GM23338 (cell line): ENCODE measurements at regions not wholly inside any gene's neighbourhood (a gene's known extent, or its start where the extent isn't known, plus 50 kb on each side); places are given as distances from the start of the nearest gene placed in this dataset.
A peak's percentile ranks its signal among the peaks of the same experiment; 100 is the strongest.
"Not testable (repeated sequence)": the region's sequence is repeated elsewhere in the genome, so short reads cannot be mapped to it uniquely, and the experiment has no call there.

Experiments used
- ATAC-seq: fragments of 200-7000 bp; cut with Tn5 transposase; 3 replicates; pipeline ENCODE4 v1.9.1; 2020
- DNase-seq: peaks from one replicate; pipeline ENCODE4 v3.0.0-alpha.2; 2015; ENCODE audit warnings: low spot score
- H2AFZ ChIP-seq: fragments of 200-600 bp; sonication (generic); 2 replicates; pipeline ENCODE4 v1.8.0; 2016; ENCODE audit warnings: antibody characterized with exemption, mild to moderate bottlenecking, moderate library complexity
- H3F3A ChIP-seq: fragments of 200-600 bp; sonication (generic); replicated peaks from 2 replicates; pipeline ENCODE4 v1.8.0; 2017; ENCODE audit warnings: antibody characterized with exemption, mixed run types, low read depth
- H3K27ac ChIP-seq: fragments of 200-600 bp; sonication (generic); 2 replicates; pipeline ENCODE4 v1.6.1; 2016; ENCODE audit warnings: low read depth
- H3K27me3 ChIP-seq: fragments of 200-600 bp; sonication (generic); 2 replicates; pipeline ENCODE4 v1.8.0; 2016; ENCODE audit warnings: mild to moderate bottlenecking, mixed run types, moderate library complexity; ENCODE audit not compliant: insufficient read depth
- H3K36me3 ChIP-seq: fragments of 200-600 bp; sonication (generic); 2 replicates; pipeline ENCODE4 v1.8.0; 2016; ENCODE audit warnings: mild to moderate bottlenecking; ENCODE audit not compliant: insufficient read depth
- H3K4me1 ChIP-seq: fragments of 200-600 bp; sonication (generic); 2 replicates; pipeline ENCODE4 v1.8.0; 2016; ENCODE audit warnings: mild to moderate bottlenecking, moderate library complexity; ENCODE audit not compliant: insufficient read depth
- H3K4me2 ChIP-seq: fragments of 200-600 bp; sonication (generic); 2 replicates; pipeline ENCODE4 v1.7.1; 2017; ENCODE audit warnings: mixed run types
- H3K4me3 ChIP-seq: fragments of 200-600 bp; sonication (generic); 2 replicates; pipeline ENCODE4 v1.6.1; 2016; ENCODE audit warnings: mixed run types
- H3K79me2 ChIP-seq: fragments of 200-600 bp; sonication (generic); replicated peaks from 2 replicates; pipeline ENCODE4 v1.8.0; 2017; ENCODE audit warnings: mild to moderate bottlenecking; ENCODE audit not compliant: insufficient read depth
- H3K9me2 ChIP-seq: fragments of 200-600 bp; sonication (generic); 2 replicates; pipeline ENCODE4 v1.8.0; 2017; ENCODE audit not compliant: insufficient read depth
- H4K20me1 ChIP-seq: fragments of 200-600 bp; sonication (generic); replicated peaks from 2 replicates; pipeline ENCODE4 v1.8.0; 2017; ENCODE audit warnings: mild to moderate bottlenecking; ENCODE audit not compliant: insufficient read depth
- H3K27ac Mint-ChIP-seq: 2 replicates; pipeline ENCODE4 v1.8.0; 2020; ENCODE audit warnings: inconsistent platforms, mild to moderate bottlenecking, moderate library complexity, mixed read lengths
- H3K27me3 Mint-ChIP-seq: 3 replicates; pipeline ENCODE4 v1.8.0; 2022; ENCODE audit warnings: low read depth, mild to moderate bottlenecking, moderate library complexity, mixed read lengths, inconsistent platforms; ENCODE audit not compliant: insufficient read depth, poor library complexity
- H3K36me3 Mint-ChIP-seq: 3 replicates; pipeline ENCODE4 v1.8.0; 2021; ENCODE audit warnings: low read depth, mild to moderate bottlenecking, inconsistent platforms, moderate library complexity, mixed read lengths
- H3K4me1 Mint-ChIP-seq: 3 replicates; pipeline ENCODE4 v1.8.0; 2020; ENCODE audit warnings: mild to moderate bottlenecking, inconsistent platforms, mixed read lengths
- H3K4me3 Mint-ChIP-seq: 3 replicates; pipeline ENCODE4 v1.8.0; 2021; ENCODE audit warnings: moderate library complexity, mild to moderate bottlenecking, inconsistent platforms, mixed read lengths
- H3K9me3 Mint-ChIP-seq: 3 replicates; pipeline ENCODE4 v1.8.0; 2020; ENCODE audit warnings: moderate library complexity, mild to moderate bottlenecking, inconsistent platforms, mixed read lengths
- EZH2 ChIP-seq: fragments of 200-600 bp; sonication (generic); IDR thresholded peaks from one replicate; pipeline ENCODE4 v1.8.0; 2017; ENCODE audit warnings: antibody characterized with exemption, mild to moderate bottlenecking, low read depth; ENCODE audit not compliant: unreplicated experiment
- POLR2AphosphoS5 ChIP-seq: IDR thresholded peaks from 2 replicates; pipeline ENCODE4 v1.6.1; 2016; ENCODE audit warnings: antibody characterized with exemption, low read depth
- STAT1 ChIP-seq: IDR thresholded peaks from one replicate; pipeline ENCODE4 v1.6.1; 2016; ENCODE audit warnings: antibody characterized with exemption; ENCODE audit not compliant: unreplicated experiment
- TF ChIP-seq, protein P1 (sequence below): IDR thresholded peaks from 2 replicates; pipeline ENCODE4 v1.6.1; 2016; ENCODE audit warnings: antibody characterized with exemption

DNA sequence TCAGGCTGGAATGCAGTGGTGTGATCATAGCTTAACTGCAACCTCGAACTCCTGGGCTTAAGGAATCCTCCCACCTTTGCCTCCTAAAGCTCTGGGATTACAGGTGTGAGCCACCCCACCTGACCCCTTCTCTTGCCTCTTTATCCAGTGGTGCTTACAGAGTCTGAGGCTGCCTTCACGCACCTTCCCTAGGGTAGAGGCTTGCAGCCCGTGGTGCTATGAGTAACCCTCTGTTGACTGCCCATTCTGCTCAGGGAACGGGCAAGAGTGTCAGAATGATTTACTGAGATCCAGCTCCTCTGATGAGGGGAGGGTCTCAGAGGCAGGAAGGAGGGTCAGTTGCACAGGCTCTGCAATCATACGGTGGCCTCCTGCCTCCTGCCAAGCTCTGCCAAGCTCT is 125.1 kb upstream of the TBX3 start:
- Histone ChIP-seq H4K20me1 (no peaks in the 10 kb centered on the region), H3K9me2 (no peaks in the 10 kb centered on the region), H3K4me3 (no peak overlapping the region), H3K79me2 (no peaks in the 10 kb centered on the region), H3F3A (no peaks in the 10 kb centered on the region), H2AFZ (no peak overlapping the region), H3K27me3 (no peaks in the 10 kb centered on the region), H3K36me3 (no peaks in the 10 kb centered on the region), H3K4me2 (no peak overlapping the region), H3K27ac (no peak overlapping the region), H3K4me1 (peaks cover 5% of the 10 kb centered on the region; the same call in 1 of the 2 replicates)
- no peak overlapping the region for H3K27ac Mint-ChIP-seq
- no peak for TF ChIP-seq EZH2
- ATAC-seq (no peak), DNase-seq (no peak)
- no peaks in the 10 kb centered on the region for H3K36me3 Mint-ChIP-seq
- H3K9me3 Mint-ChIP-seq: no peaks in the 10 kb centered on the region
- peaks cover 10% of the 10 kb centered on the region for H3K4me1 Mint-ChIP-seq
- H3K4me3 Mint-ChIP-seq: no peak overlapping the region
- peaks cover 11% of the 10 kb centered on the region for H3K27me3 Mint-ChIP-seq

DNA sequence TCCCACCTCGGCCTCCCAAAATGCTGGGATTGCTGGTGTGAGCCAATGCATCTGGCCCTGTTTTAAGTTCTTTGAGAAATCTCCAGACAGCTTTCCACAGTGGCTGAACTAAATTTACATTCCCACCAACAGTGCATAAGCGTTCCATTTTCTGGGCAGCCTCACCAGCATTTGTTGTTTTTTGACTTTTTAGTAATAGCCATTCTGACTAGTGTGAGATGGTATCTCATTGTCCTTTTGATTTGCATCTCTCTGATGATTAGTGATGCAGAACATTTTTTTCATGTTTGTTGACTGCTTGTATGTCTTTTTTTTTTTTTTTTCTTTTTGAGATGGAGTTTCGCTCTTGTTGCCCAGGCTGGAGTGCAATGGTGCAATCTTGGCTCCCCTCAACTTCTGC is 117.4 kb upstream of the TBX3 start:
- H4K20me1 ChIP-seq, H3K27me3 Mint-ChIP-seq, H3K27ac ChIP-seq, H3K79me2 ChIP-seq, H3K4me1 Mint-ChIP-seq, H3K27me3 ChIP-seq, DNase-seq, H3F3A ChIP-seq, H3K4me3 ChIP-seq, H3K4me1 ChIP-seq, H3K27ac Mint-ChIP-seq, H3K9me2 ChIP-seq, H3K36me3 Mint-ChIP-seq, ATAC-seq, H3K4me3 Mint-ChIP-seq, H2AFZ ChIP-seq, H3K4me2 ChIP-seq, H3K36me3 ChIP-seq, H3K9me3 Mint-ChIP-seq: not testable (repeated sequence)

DNA sequence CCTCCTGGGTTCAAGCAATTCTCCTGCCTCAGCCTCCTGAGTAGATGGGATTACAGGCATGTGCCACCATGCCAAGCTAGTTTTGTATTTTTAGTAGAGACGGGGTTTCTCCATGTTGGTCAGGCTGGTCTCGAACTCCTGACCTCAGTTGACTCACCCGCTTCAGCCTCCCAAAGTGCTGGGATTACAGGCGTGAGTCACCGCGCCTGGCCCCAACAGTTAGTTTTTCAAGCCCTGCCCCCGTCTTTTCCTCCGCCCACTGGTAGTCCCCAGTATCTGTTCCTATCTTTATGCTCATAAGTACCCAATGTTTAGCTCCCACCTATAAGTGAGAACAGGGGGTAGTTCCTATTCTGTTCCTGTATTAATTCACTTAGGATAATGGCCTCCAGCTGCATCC is 116.6 kb upstream of the TBX3 start:
- not testable (repeated sequence) for H2AFZ ChIP-seq, H3K4me1 ChIP-seq, H3K9me3 Mint-ChIP-seq, H3K9me2 ChIP-seq, H3K4me3 ChIP-seq, H3F3A ChIP-seq, H3K27me3 ChIP-seq, DNase-seq, ATAC-seq, H3K36me3 ChIP-seq, H3K79me2 ChIP-seq, H3K4me2 ChIP-seq, H3K27ac Mint-ChIP-seq, H3K27me3 Mint-ChIP-seq, H3K4me1 Mint-ChIP-seq, H4K20me1 ChIP-seq, H3K36me3 Mint-ChIP-seq, H3K4me3 Mint-ChIP-seq, H3K27ac ChIP-seq

DNA sequence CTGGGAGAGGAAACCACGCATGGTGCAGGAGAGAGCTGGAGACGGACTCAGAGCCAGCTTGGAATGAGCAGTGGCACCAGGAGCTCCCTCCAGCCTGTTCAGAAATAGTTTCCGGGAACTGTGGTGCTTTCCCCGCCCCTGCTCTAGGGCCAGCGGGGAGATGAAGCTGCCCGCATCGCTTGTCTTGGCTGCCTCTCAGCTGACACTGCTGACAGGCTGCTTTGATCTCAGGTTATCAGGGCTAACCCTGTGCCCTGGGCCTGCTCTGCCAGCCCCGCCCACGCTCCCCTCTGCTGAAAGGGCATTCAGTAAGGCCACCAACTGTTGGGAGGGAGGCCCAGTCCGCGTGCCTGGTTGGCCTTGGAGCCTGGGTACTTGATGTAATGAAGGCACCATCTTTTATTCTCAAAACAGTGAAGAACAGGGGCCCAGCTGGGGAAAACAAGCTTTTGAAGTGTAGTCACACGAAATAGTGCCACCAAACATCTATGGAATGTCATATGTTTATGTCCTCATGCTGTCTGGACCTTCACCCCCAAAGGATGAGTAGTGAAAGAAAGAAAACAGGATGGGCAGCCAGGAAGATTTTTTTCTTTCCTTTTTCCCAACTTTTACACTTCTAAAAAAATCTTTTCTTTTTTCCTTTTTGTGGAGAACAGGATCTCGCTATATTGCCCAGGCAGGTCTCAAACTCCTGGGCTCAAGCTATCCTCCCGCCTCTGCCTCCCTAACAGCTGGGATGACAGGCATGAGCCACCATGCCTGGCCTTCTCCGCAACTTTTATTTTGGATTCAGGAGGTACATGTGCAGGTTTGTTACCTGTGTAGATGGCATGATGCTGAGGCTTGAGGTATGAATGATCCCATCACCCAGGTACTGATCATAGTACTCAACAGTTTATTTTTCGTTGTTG is 115.9 kb upstream of the TBX3 start:
- H3K79me2 ChIP-seq: no peaks in the 10 kb centered on the region
- no peaks in the 10 kb centered on the region for H3F3A ChIP-seq
- ATAC-seq (peak; percentile 77), DNase-seq (no peak)
- H3K27ac Mint-ChIP-seq: no peak overlapping the region
- H3K9me2 ChIP-seq: no peaks in the 10 kb centered on the region
- no peaks in the 10 kb centered on the region for H3K27me3 ChIP-seq
- H3K4me3 Mint-ChIP-seq: no peak overlapping the region
- no peaks in the 10 kb centered on the region for H3K36me3 ChIP-seq
- H3K4me1 ChIP-seq: no peaks in the 10 kb centered on the region
- H2AFZ ChIP-seq: no peak overlapping the region
- H3K9me3 Mint-ChIP-seq: no peaks in the 10 kb centered on the region
- H3K27me3 Mint-ChIP-seq: peaks cover 2% of the 10 kb centered on the region
- no peak overlapping the region for H3K4me3 ChIP-seq
- H3K4me2 ChIP-seq: no peak overlapping the region
- peaks cover 4% of the 10 kb centered on the region for H3K4me1 Mint-ChIP-seq
- no peaks in the 10 kb centered on the region for H3K36me3 Mint-ChIP-seq
- no peak overlapping the region for H3K27ac ChIP-seq
- H4K20me1 ChIP-seq: no peaks in the 10 kb centered on the region
- TF ChIP-seq, protein P1, sequence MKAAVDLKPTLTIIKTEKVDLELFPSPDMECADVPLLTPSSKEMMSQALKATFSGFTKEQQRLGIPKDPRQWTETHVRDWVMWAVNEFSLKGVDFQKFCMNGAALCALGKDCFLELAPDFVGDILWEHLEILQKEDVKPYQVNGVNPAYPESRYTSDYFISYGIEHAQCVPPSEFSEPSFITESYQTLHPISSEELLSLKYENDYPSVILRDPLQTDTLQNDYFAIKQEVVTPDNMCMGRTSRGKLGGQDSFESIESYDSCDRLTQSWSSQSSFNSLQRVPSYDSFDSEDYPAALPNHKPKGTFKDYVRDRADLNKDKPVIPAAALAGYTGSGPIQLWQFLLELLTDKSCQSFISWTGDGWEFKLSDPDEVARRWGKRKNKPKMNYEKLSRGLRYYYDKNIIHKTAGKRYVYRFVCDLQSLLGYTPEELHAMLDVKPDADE: no peak
- no peak for TF ChIP-seq POLR2AphosphoS5
- no peak for TF ChIP-seq STAT1
